K562 (cell line): ENCODE measurements at regions not wholly inside any gene's neighbourhood (a gene's known extent, or its start where the extent isn't known, plus 50 kb on each side); places are given as distances from the start of the nearest gene placed in this dataset.

Experiments used
- ATAC-seq: fragments of 200-7000 bp; cut with Tn5 transposase; 3 replicates; pipeline ENCODE4 v1.9.1; 2020; ENCODE audit warnings: moderate library complexity
- BruUV-seq: library from RNA; stranded (reverse); fragments of 400-500 nt; replicated peaks from 2 replicates; lab custom pipeline; 2021; lab: Mats Ljungman, UMichigan
- CTCF ChIA-PET: fragments of 300-600 bp; formaldehyde crosslinking; extraction: SDS; loops from one replicate; lab custom pipeline; 2021; ENCODE audit warnings: low intra/inter-chr PET ratio; lab: Yijun Ruan, JAX
- POLR2A ChIA-PET: fragments of 300-600, 350-650 bp; sonication (Branson Sonifier 250); formaldehyde crosslinking; extraction: SDS; loops from one replicate; lab custom pipeline; 2021; ENCODE audit warnings: antibody characterized with exemption, inconsistent platforms; lab: Yijun Ruan, JAX
- DNase-seq, 4 experiments: peaks; one replicate each; pipeline versions ENCODE4 v3.0.0 to v3.0.0-alpha.2; 2011 to 2018; ENCODE audit warnings: low spot score in 3 of 4, mixed read lengths in 3 of 4; ENCODE audit errors: extremely low read depth in 1 of 4
- FAIRE-seq: peaks from 2 replicates; lab custom pipeline; 2011; peaks lifted over from hg19 to GRCh38; lab: Jason Lieb, UNC
- H2AFZ ChIP-seq: 2 replicates; pipeline ENCODE4 v1.6.0; 2011; ENCODE audit warnings: low read depth, low read length, control low read depth, inconsistent platforms
- H3K27ac ChIP-seq: fragments of 200-600 bp; 3 replicates; pipeline ENCODE4 v1.8.0; 2011; ENCODE audit warnings: low read depth, mild to moderate bottlenecking, control low read depth, inconsistent platforms, low read length, moderate library complexity, mixed read lengths; ENCODE audit errors: extremely low read depth
- H3K27me3 ChIP-seq, 2 experiments: fragments of 300-600 bp in 1 of 2; 2 replicates in 1 of 2; 3 replicates in 1 of 2; pipeline versions ENCODE4 v1.6.0 to v1.8.0; 2011; ENCODE audit warnings: inconsistent platforms in 2 of 2, low read length in 2 of 2, mild to moderate bottlenecking in 1 of 2, mixed read lengths in 1 of 2, moderate library complexity in 1 of 2; ENCODE audit not compliant: control insufficient read depth in 2 of 2, insufficient read depth in 2 of 2
- H3K36me3 ChIP-seq: fragments of 300-600 bp; 3 replicates; pipeline ENCODE4 v1.8.0; 2011; ENCODE audit warnings: mild to moderate bottlenecking, low read length, inconsistent platforms; ENCODE audit not compliant: control insufficient read depth, insufficient read depth
- H3K4me1 ChIP-seq, 2 experiments: fragments of 200-600 bp in 1 of 2; replicated peaks in 1 of 2; 2 replicates in 1 of 2; 3 replicates in 1 of 2; pipeline versions ENCODE4 v1.5.1 to v1.8.0; 2011; ENCODE audit warnings: inconsistent platforms in 2 of 2, low read length in 2 of 2, mild to moderate bottlenecking in 1 of 2, mixed read lengths in 1 of 2, moderate library complexity in 1 of 2; ENCODE audit not compliant: control insufficient read depth in 2 of 2, insufficient read depth in 2 of 2
- H3K4me2 ChIP-seq: 2 replicates; pipeline ENCODE4 v1.6.1; 2011; ENCODE audit warnings: low read length, control low read depth, inconsistent platforms, mixed read lengths; ENCODE audit not compliant: insufficient read depth
- H3K4me3 ChIP-seq: fragments of 200-600 bp; sonication (generic), shearing (Covaris generic); 2 replicates; pipeline ENCODE4 v1.5.1; 2016; ENCODE audit warnings: control low read depth, inconsistent platforms
- H3K79me2 ChIP-seq: fragments of 200-600 bp; 3 replicates; pipeline ENCODE4 v1.8.0; 2011; ENCODE audit warnings: low read length, inconsistent platforms; ENCODE audit not compliant: control insufficient read depth, insufficient read depth
- H3K9ac ChIP-seq, 2 experiments: 2 replicates each; pipeline versions ENCODE4 v1.6.0 to v1.6.1; 2011; ENCODE audit warnings: low read depth in 2 of 2, low read length in 2 of 2, control low read depth in 1 of 2, inconsistent platforms in 1 of 2, mild to moderate bottlenecking in 1 of 2, mixed read lengths in 1 of 2; ENCODE audit not compliant: insufficient read depth in 1 of 2
- H3K9me1 ChIP-seq: one replicate; pipeline ENCODE4 v1.6.0; 2011; ENCODE audit warnings: inconsistent platforms, mild to moderate bottlenecking, low read length, moderate library complexity; ENCODE audit not compliant: control insufficient read depth, insufficient read depth
- H3K9me3 ChIP-seq: replicated peaks from 2 replicates; pipeline ENCODE4 v1.5.1; 2011; ENCODE audit warnings: low read depth, low read length, inconsistent platforms; ENCODE audit not compliant: control insufficient read depth, insufficient read depth
- H4K20me1 ChIP-seq: replicated peaks from 2 replicates; pipeline ENCODE4 v1.6.1; 2011; ENCODE audit warnings: low read length, inconsistent platforms, mixed read lengths; ENCODE audit not compliant: control insufficient read depth, insufficient read depth
- MYC ChIP-seq, 2 experiments: fragments of 250-450 bp in 1 of 2; sonication (Bioruptor Pico) in 1 of 2; IDR thresholded peaks; 2 replicates each; pipeline versions ENCODE4 v1.5.1 to v1.6.1; 2012 to 2021; ENCODE audit warnings: low read depth in 2 of 2, borderline replicate concordance in 1 of 2, improper control_type of control experiment in 1 of 2, low read length in 1 of 2, mild to moderate bottlenecking in 1 of 2, moderate library complexity in 1 of 2
- TRIM25 ChIP-seq: fragments of 450-650 bp; IDR thresholded peaks from 2 replicates; pipeline ENCODE4 v1.7.0; 2016; ENCODE audit warnings: borderline replicate concordance
- WGBS: fragments of 100-300 bp; shearing (Covaris generic); methylation state at CpG from one replicate; pipeline ENCODE4 v1.1.6; 2016; ENCODE audit warnings: low coverage, mixed read lengths; ENCODE audit not compliant: insufficient coverage; ENCODE audit errors: missing lambda C conversion rate; 5-methylcytosine and 5-hydroxymethylcytosine counted together
- in situ Hi-C: fragments of 300-500 bp; cut with MboI; formaldehyde crosslinking; loops from 4 replicates; pipeline ENCODE4 v1.15.0; 2018; ENCODE audit warnings: inconsistent platforms, mixed read lengths
- intact Hi-C: fragments of 100-400 bp; cut with micrococcal nuclease; formaldehyde crosslinking; loops from 2 replicates; pipeline ENCODE4 v1.14.2; 2022

GRCh38 chr5:2003690-2004365, 121.1 kb upstream of the IRX4 start:
- ATAC-seq, result peak; percentile 16; the same call in 1 of the 3 replicates
- Histone ChIP-seq H3K79me2 (no peaks in the 10 kb centered on the region), H3K4me2 (no peak overlapping the region), H3K27me3 (peaks cover 38 to 84% of the 10 kb centered on the region in 2 experiments), H3K4me3 (no peak overlapping the region), H3K9me3 (no peaks in the 10 kb centered on the region), H3K36me3 (no peaks in the 10 kb centered on the region), H4K20me1 (peaks cover 20% of the 10 kb centered on the region), H3K4me1 (peaks cover 0 to 12% of the 10 kb centered on the region in 2 experiments; a peak in 1 of 5 replicates), H2AFZ (no peak overlapping the region), H3K9ac (no peak overlapping the region), H3K9me1 (peaks cover 5% of the 10 kb centered on the region), H3K27ac (no peak overlapping the region)
- intact Hi-C loops, result no loop called here
- in situ Hi-C loops, result no loop called here
- BruUV-seq, result no TSS peak
- no peak for DNase-seq
- FAIRE-seq, result no peak
- ChIA-PET CTCF (no interaction called here), POLR2A (no interaction called here)
- WGBS, result under 1% methylated on average over 20 of the region's 20 CpGs
- TF ChIP-seq MYC (IDR thresholded peaks at IDR 0.05; ENCODE audit: low read depth, low read length) (no peak), MYC (CRISPR knock-in tag; IDR thresholded peaks at IDR 0.05; ENCODE audit: borderline replicate concordance, low read depth) (no peak), TRIM25 (no peak)
